GM10248 (cell line): ENCODE measurements at regions not wholly inside any gene's neighbourhood (a gene's known extent, or its start where the extent isn't known, plus 50 kb on each side); places are given as distances from the start of the nearest gene placed in this dataset.

Experiments
- CTCF ChIA-PET: fragments of 300-600 bp; sonication (Branson Sonifier 250); formaldehyde crosslinking; extraction: SDS; loops from one replicate; lab custom pipeline; 2021; ENCODE audit warnings: antibody characterized with exemption; lab: Yijun Ruan, JAX
- POLR2A ChIA-PET: fragments of 350-650 bp; sonication (Branson Sonifier 250); formaldehyde crosslinking; extraction: SDS; loops from one replicate; lab custom pipeline; 2020; ENCODE audit warnings: antibody characterized with exemption; lab: Yijun Ruan, JAX
- DNase-seq: peaks from one replicate; pipeline ENCODE4 v3.0.0; 2012; ENCODE audit errors: extremely low spot score
- TF ChIP-seq, protein P1 (sequence below): IDR thresholded peaks from 2 replicates; pipeline ENCODE4 v1.5.1; 2012; ENCODE audit warnings: mild to moderate bottlenecking, low read depth; ENCODE audit errors: extremely low read depth, missing control alignments, control extremely low read depth

DNA sequence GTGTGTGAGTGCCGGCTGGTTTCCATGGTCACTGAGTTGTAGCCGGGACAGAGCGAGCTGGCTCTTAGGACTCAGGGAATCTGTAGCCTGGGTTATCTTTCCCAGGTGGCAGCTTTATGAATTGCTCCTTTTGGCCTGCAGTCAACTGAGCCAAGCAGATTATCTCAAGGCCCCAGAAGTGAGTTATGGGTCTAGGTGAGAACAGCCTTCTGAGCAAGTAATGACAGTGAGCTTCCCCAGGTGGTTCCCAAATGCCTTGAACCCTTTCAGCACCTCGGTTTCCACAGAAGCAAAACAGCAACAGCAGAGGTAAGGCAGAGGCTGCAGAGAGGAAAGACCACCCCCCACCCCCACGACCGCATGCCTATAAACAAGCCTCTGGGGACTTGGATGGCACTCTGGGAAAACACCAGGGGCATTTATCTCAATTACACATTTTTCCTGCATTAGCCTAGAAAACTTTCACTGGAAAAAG is 56.7 kb upstream of the DGKG start:
- ChIA-PET POLR2A (no interaction called here), CTCF (interaction anchor here (1.4 to 2.2 kb wide), 3 partner anchors 8 to 12 kb away, joined by 3 to 5 read pairs (median 5); no protein-coding TSS in a partner anchor)
- no peak for DNase-seq
- TF ChIP-seq, protein P1, sequence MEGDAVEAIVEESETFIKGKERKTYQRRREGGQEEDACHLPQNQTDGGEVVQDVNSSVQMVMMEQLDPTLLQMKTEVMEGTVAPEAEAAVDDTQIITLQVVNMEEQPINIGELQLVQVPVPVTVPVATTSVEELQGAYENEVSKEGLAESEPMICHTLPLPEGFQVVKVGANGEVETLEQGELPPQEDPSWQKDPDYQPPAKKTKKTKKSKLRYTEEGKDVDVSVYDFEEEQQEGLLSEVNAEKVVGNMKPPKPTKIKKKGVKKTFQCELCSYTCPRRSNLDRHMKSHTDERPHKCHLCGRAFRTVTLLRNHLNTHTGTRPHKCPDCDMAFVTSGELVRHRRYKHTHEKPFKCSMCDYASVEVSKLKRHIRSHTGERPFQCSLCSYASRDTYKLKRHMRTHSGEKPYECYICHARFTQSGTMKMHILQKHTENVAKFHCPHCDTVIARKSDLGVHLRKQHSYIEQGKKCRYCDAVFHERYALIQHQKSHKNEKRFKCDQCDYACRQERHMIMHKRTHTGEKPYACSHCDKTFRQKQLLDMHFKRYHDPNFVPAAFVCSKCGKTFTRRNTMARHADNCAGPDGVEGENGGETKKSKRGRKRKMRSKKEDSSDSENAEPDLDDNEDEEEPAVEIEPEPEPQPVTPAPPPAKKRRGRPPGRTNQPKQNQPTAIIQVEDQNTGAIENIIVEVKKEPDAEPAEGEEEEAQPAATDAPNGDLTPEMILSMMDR: no peak

DNA sequence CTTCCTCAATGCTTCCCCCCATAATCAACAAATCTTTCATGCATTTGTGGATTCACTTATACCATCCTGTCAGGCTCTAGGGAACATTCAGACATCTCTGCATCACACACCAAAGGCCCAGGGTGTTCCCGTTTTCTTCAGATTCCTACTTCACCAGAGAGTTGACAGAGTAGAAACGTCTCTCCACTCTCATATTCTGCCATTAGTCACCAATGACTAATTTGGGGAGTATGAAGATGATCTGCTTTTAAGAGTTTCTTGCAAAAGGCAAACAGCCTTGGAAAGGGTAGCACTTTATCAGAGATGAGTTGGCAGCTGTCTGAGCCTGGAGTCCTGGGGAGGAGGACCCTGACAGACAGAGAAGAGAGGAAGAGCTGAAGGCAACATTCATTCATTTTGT is 55.8 kb upstream of the DGKG start:
- POLR2A ChIA-PET: no interaction called here
- CTCF ChIA-PET: interaction anchor here (1.4 to 1.9 kb wide), 2 partner anchors 9 to 11 kb away, joined by 3 to 5 read pairs; no protein-coding TSS in a partner anchor
- no peak for DNase-seq
- TF ChIP-seq, protein P1: no peak

DNA sequence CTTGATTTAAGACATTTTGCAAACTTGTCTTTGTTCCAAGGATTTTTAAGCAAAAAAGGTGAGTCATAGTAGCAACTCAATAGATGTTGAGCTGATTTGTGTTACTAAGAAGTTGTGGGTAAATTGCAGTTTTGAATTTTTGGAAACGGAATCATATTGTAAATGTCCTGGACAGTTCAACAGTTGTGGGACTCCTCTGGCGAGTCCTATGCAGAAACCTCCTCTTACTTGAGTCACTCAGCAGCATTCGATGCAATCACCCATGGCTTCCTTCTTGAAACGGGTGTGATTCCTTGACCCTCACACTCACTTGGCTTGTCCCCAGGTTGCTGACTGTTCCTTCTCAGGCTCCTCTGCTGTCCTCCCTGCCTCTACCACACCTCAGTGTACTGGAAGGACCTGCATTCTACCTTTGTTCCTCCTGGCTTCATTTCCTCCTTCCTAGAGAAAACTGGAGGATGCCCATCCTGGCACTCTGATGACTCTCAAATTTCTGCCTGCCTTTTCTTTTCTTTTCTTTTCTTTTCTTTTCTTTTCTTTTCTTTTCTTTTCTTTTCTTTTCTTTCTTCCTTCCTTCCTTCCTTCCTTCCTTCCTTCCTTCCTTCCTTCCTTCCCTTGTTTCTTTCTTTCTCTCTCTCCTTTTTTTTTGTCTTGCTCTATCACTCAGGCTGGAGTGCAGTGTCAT is 52.8 kb upstream of the DGKG start:
- ChIA-PET CTCF (interaction anchor here (1.3 to 2.7 kb wide), 3 partner anchors 8 to 172 kb away, joined by 3 to 15 read pairs (median 10); no protein-coding TSS in a partner anchor), POLR2A (no interaction called here)
- TF ChIP-seq, protein P1: no peak
- DNase-seq: no peak

DNA sequence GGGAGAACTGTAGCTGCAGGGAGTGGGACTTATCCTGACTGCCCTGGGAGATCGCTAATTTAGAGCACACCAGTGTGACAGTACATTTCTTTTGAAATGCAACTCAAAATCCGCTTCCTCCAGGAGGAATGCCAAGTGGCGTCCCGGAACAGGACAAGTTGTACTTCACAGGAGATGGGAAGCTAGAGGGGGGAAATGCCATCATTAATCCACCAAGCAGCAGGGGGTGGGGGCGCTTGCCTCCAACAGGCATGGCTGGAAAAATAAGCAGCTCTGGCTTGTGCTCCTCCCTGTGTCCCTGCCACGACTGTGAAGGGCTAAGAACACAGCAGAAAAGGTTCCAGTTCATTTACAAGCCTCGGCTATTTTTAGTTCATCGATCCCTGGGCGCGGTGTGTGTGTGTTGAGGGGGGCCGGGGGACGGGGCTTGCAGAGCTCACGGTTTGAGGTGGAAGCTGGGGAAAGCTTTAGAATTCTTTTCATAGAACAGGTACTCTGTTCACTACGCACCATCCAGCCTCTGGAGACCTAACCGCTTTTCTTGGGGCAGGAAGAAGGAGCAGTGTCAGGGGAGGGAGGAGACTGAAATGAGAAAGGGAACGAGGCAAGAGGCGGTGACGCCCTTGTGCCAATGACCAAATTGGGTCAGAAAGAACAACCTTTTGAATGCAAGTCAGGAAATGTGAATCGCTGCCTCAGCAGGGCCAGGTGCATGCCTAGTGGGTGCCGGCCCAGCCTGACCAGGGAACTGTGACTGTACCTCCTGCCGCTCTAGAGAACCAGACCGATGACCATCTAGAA is 51.8 kb upstream of the DGKG start:
- DNase-seq: peak; percentile 41
- ChIA-PET POLR2A (no interaction called here), CTCF (interaction anchor here (1.3 to 2.7 kb wide), 2 partner anchors 11 to 171 kb away, joined by 3 to 15 read pairs; no protein-coding TSS in a partner anchor)
- TF ChIP-seq, protein P1: no peak

DNA sequence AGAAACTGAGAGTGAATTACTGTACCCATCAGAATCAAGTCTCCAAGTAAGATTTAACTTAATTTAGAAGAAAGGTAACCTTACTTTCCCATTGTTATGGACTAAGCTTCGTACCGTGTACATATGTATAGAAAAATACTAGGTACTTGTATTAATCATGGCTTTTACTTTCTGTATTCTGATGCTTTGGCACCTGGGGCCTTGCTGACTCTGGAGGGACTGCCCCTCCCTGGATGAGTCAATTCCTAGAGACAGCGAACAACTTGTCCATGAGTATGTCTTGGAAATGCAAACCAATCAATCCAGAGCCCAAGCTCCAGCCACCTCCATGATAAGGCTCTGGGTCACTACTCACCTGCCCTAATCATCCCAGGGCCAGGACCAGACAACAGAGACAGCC is 50.0 kb upstream of the DGKG start:
- ChIA-PET POLR2A (no interaction called here), CTCF (interaction anchor here (1.0 to 2.1 kb wide), 7 partner anchors 10 to 153 kb away, joined by 3 to 11 read pairs (median 4); no protein-coding TSS in a partner anchor)
- TF ChIP-seq, protein P1: no peak
- DNase-seq: peak; percentile 39
